ENCODE measurements at regions not wholly inside any gene's neighbourhood (a gene's known extent, or its start where the extent isn't known, plus 50 kb on each side); places are given as distances from the start of the nearest gene placed in this dataset.

DNA sequence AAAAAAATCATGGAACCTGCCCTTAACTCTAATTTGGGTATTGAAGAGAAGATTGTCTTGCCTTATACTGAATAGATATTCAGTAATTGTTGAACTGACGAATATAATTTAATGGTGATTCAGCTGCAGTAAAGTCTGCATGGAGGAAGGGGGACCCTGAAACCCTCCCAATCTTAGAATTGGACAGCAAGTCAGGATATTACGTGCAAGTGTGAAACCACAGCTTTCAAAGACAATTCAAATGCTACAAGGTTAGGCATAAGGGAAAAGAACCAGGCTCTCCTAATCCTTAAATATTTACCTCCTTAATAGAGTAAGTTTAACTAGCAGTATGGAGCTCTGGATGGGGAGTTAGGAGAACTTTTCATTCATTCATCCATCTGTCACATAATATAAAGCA is 226.9 kb upstream of the TNP1 start:
- TF ChIP-seq CTCF (IDR thresholded peaks at IDR 0.05) (no peak), POLR2AphosphoS5 (IDR thresholded peaks at IDR 0.05) (no peak)

Data from prostate gland (tissue), 2 donors.